HepG2 (cell line): ENCODE measurements at regions not wholly inside any gene's neighbourhood (a gene's known extent, or its start where the extent isn't known, plus 50 kb on each side); places are given as distances from the start of the nearest gene placed in this dataset.

Source experiments
- ATAC-seq: fragments of 200-7000 bp; cut with Tn5 transposase; 3 replicates; pipeline ENCODE4 v1.9.1; 2020; ENCODE audit warnings: mild to moderate bottlenecking, moderate library complexity
- BruUV-seq: library from RNA; stranded (reverse); fragments of 400-500 nt; replicated peaks from 2 replicates; lab custom pipeline; 2021; lab: Mats Ljungman, UMichigan
- CTCF ChIA-PET: fragments of 300-600 bp; formaldehyde crosslinking; extraction: SDS; loops from one replicate; lab custom pipeline; 2021; ENCODE audit warnings: low total read pairs, inconsistent platforms, low intra/inter-chr PET ratio; lab: Yijun Ruan, JAX
- POLR2A ChIA-PET: fragments of 350-600 bp; sonication (Branson Sonifier 250); formaldehyde crosslinking; loops from one replicate; lab custom pipeline; 2020; ENCODE audit warnings: antibody characterized with exemption, inconsistent platforms; lab: Yijun Ruan, JAX
- DNase-seq: peaks from one replicate; pipeline ENCODE4 v3.0.0-alpha.2; 2015; ENCODE audit warnings: low spot score
- FAIRE-seq: peaks from 3 replicates; lab custom pipeline; 2011; peaks lifted over from hg19 to GRCh38; lab: Jason Lieb, UNC
- H2AFZ ChIP-seq: one replicate; pipeline ENCODE4 v1.6.1; 2011; ENCODE audit warnings: low read length, inconsistent platforms
- H3K27ac ChIP-seq: fragments of 300-600 bp; 3 replicates; pipeline ENCODE4 v1.8.0; 2011; ENCODE audit warnings: mixed run types, mild to moderate bottlenecking, mixed read lengths, low read length, inconsistent platforms; ENCODE audit not compliant: insufficient read depth; ENCODE audit errors: extremely low read length
- H3K27me3 ChIP-seq, 2 experiments: fragments of 200-600 bp in 1 of 2; 2 replicates in 1 of 2; 3 replicates in 1 of 2; pipeline versions ENCODE4 v1.6.0 to v1.8.0; 2011; ENCODE audit warnings: low read length in 2 of 2, mild to moderate bottlenecking in 2 of 2, moderate library complexity in 2 of 2, inconsistent platforms in 1 of 2; ENCODE audit not compliant: insufficient read depth in 2 of 2, control insufficient read depth in 1 of 2
- H3K36me3 ChIP-seq, 2 experiments: fragments of 200-600 bp in 1 of 2; replicated peaks in 1 of 2; 2 replicates in 1 of 2; 3 replicates in 1 of 2; pipeline versions ENCODE4 v1.5.1 to v1.8.0; 2011; ENCODE audit warnings: low read length in 2 of 2, inconsistent platforms in 1 of 2; ENCODE audit not compliant: insufficient read depth in 2 of 2, control insufficient read depth in 1 of 2
- H3K4me1 ChIP-seq: 2 replicates; pipeline ENCODE4 v1.5.1; 2012; ENCODE audit warnings: low read length, inconsistent platforms; ENCODE audit not compliant: insufficient read depth
- H3K4me2 ChIP-seq: 2 replicates; pipeline ENCODE4 v1.6.0; 2011; ENCODE audit warnings: low read depth, low read length, inconsistent platforms
- H3K4me3 ChIP-seq, 3 experiments: fragments of 200-600 bp in 1 of 3; sonication (generic), shearing (Covaris generic) in 1 of 3; replicated peaks in 1 of 3; 2 replicates each; pipeline ENCODE4 v1.5.1; 2011 to 2016; ENCODE audit warnings: low read length in 3 of 3, inconsistent platforms in 2 of 3, low read depth in 2 of 3, mild to moderate bottlenecking in 2 of 3, control low read depth in 1 of 3, mixed read lengths in 1 of 3; ENCODE audit not compliant: insufficient read depth in 1 of 3
- H3K79me2 ChIP-seq: one replicate; pipeline ENCODE4 v1.6.1; 2011; ENCODE audit warnings: low read length, inconsistent platforms; ENCODE audit not compliant: insufficient read depth
- H3K9ac ChIP-seq: 2 replicates; pipeline ENCODE4 v1.6.0; 2011; ENCODE audit warnings: mild to moderate bottlenecking, low read depth, low read length, inconsistent platforms; ENCODE audit not compliant: insufficient read depth
- H3K9me3 ChIP-seq: 2 replicates; pipeline ENCODE4 v1.5.1; 2012; ENCODE audit warnings: mild to moderate bottlenecking, low read length
- H4K20me1 ChIP-seq: 2 replicates; pipeline ENCODE4 v1.6.0; 2011; ENCODE audit warnings: inconsistent platforms, mild to moderate bottlenecking, low read length, moderate library complexity; ENCODE audit not compliant: insufficient read depth
- BCL3 ChIP-seq: sonication (generic); formaldehyde crosslinking; IDR thresholded peaks from 2 replicates; pipeline ENCODE4 v1.5.1; 2020; ENCODE audit warnings: mild to moderate bottlenecking, missing genetic modification reagents, moderate library complexity
- DMTF1 ChIP-seq: sonication (generic); formaldehyde crosslinking; IDR thresholded peaks from 2 replicates; pipeline ENCODE4 v1.4.0; 2020; ENCODE audit warnings: mild to moderate bottlenecking, missing genetic modification reagents
- DZIP1 ChIP-seq: sonication (generic); formaldehyde crosslinking; IDR thresholded peaks from 2 replicates; pipeline ENCODE4 v1.5.0; 2020; ENCODE audit warnings: mild to moderate bottlenecking, missing genetic modification reagents
- ELF4 ChIP-seq: sonication (generic); formaldehyde crosslinking; IDR thresholded peaks from 2 replicates; pipeline ENCODE4 v1.5.0; 2020; ENCODE audit warnings: missing genetic modification reagents, mild to moderate bottlenecking, moderate library complexity, borderline replicate concordance
- MTA3 ChIP-seq: sonication (generic); formaldehyde crosslinking; IDR thresholded peaks from 2 replicates; pipeline ENCODE4 v1.4.0; 2020; ENCODE audit warnings: missing genetic modification reagents
- RARG ChIP-seq: sonication (generic); formaldehyde crosslinking; IDR thresholded peaks from 2 replicates; pipeline ENCODE4 v1.4.0; 2020; ENCODE audit warnings: low read depth, mild to moderate bottlenecking, missing genetic modification reagents
- SIN3A ChIP-seq: IDR thresholded peaks from 2 replicates; pipeline ENCODE4 v1.6.1; 2011; ENCODE audit warnings: low read depth, mild to moderate bottlenecking, control low read depth, low read length, borderline replicate concordance
- SP4 ChIP-seq: sonication (generic); formaldehyde crosslinking; IDR thresholded peaks from 2 replicates; pipeline ENCODE4 v1.8.1; 2023; ENCODE audit warnings: mild to moderate bottlenecking, missing genetic modification reagents
- TBP ChIP-seq: sonication (generic); formaldehyde crosslinking; IDR thresholded peaks from 2 replicates; pipeline ENCODE4 v1.5.0; 2020; ENCODE audit warnings: missing genetic modification reagents
- ZFP36L1 ChIP-seq: sonication (generic); formaldehyde crosslinking; IDR thresholded peaks from 2 replicates; pipeline ENCODE4 v1.8.0; 2022; ENCODE audit warnings: mild to moderate bottlenecking, missing genetic modification reagents, moderate library complexity
- ZFP41 ChIP-seq: sonication (generic); formaldehyde crosslinking; IDR thresholded peaks from 2 replicates; pipeline ENCODE4 v1.4.0; 2020; ENCODE audit warnings: mild to moderate bottlenecking, missing genetic modification reagents, borderline replicate concordance
- ZNF615 ChIP-seq: sonication (generic); formaldehyde crosslinking; IDR thresholded peaks from 2 replicates; pipeline ENCODE4 v1.5.0; 2020; ENCODE audit warnings: mild to moderate bottlenecking, missing genetic modification reagents, borderline replicate concordance
- ZNF678 ChIP-seq: sonication (generic); formaldehyde crosslinking; IDR thresholded peaks from 2 replicates; pipeline ENCODE4 v1.4.0; 2020; ENCODE audit warnings: mild to moderate bottlenecking, missing genetic modification reagents
- ZNF777 ChIP-seq: sonication (generic); formaldehyde crosslinking; IDR thresholded peaks from 2 replicates; pipeline ENCODE4 v1.4.0; 2020; ENCODE audit warnings: missing genetic modification reagents
- WGBS: methylation state at CpG from one replicate; pipeline ENCODE4 v1.1.6; 2017; ENCODE audit warnings: low lambda C conversion rate; 5-methylcytosine and 5-hydroxymethylcytosine counted together
- in situ Hi-C: cut with HindIII; loops from 2 replicates; pipeline ENCODE4 v1.10.0; 2017; ENCODE audit warnings: low pct_unique_long_range_greater_than_20kb; ENCODE audit not compliant: extremely low pct_ligation_motif_present
- intact Hi-C: fragments of 100-400 bp; cut with micrococcal nuclease; formaldehyde crosslinking; loops from one replicate; pipeline ENCODE4 v1.10.0; 2022; ENCODE audit not compliant: unreplicated experiment
- TF ChIP-seq, protein P1 (sequence below): sonication (generic); formaldehyde crosslinking; IDR thresholded peaks from 2 replicates; pipeline ENCODE4 v1.5.0; 2020; ENCODE audit warnings: missing genetic modification reagents
- TF ChIP-seq, protein P2 (sequence below): sonication (generic); formaldehyde crosslinking; IDR thresholded peaks from 2 replicates; pipeline ENCODE4 v1.4.0; 2020; ENCODE audit warnings: missing genetic modification reagents

GRCh38 chr2:212901604-212902275 lies 249.7 kb downstream of the IKZF2 start:
- no peaks in the 10 kb centered on the region for H3K27me3 ChIP-seq
- H3K9ac ChIP-seq: no peak overlapping the region
- FAIRE-seq (no peak), DNase-seq (no peak), ATAC-seq (no peak)
- H3K9me3 ChIP-seq: no peaks in the 10 kb centered on the region
- in situ Hi-C loops (no loop called here), intact Hi-C loops (no loop called here)
- H3K36me3 ChIP-seq: no peaks in the 10 kb centered on the region
- H3K4me2 ChIP-seq: no peak overlapping the region
- ChIA-PET CTCF (no interaction called here), POLR2A (no interaction called here)
- BruUV-seq: no TSS peak
- no peaks in the 10 kb centered on the region for H3K4me1 ChIP-seq
- no peak overlapping the region for H2AFZ ChIP-seq
- H4K20me1 ChIP-seq: no peaks in the 10 kb centered on the region
- H3K4me3 ChIP-seq: no peak overlapping the region
- WGBS: 6% methylated on average over 3 of the region's 3 CpGs
- H3K27ac ChIP-seq: no peak overlapping the region
- no peaks in the 10 kb centered on the region for H3K79me2 ChIP-seq
- TF ChIP-seq ZNF615 (CRISPR knock-in tag): no peak
- no peak for TF ChIP-seq MTA3 (CRISPR knock-in tag)
- TF ChIP-seq, protein P1, sequence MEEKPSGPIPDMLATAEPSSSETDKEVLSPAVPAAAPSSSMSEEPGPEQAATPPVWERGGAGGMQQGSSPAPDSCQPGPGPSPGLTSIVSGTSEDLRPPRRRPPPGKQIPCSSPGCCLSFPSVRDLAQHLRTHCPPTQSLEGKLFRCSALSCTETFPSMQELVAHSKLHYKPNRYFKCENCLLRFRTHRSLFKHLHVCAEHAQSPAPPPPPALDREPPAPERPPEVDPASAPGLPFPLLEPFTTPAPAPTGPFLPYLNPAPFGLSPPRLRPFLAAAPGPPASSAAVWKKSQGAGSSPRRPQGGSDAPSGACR (CRISPR knock-in tag): no peak
- TF ChIP-seq ZFP41 (CRISPR knock-in tag): no peak
- no peak for TF ChIP-seq TBP (CRISPR knock-in tag)
- no peak for TF ChIP-seq SIN3A
- TF ChIP-seq ELF4 (CRISPR knock-in tag): no peak
- TF ChIP-seq DMTF1 (CRISPR knock-in tag): no peak
- TF ChIP-seq RARG: no peak
- TF ChIP-seq ZNF777: no peak
- no peak for TF ChIP-seq ZFP36L1
- no peak for TF ChIP-seq BCL3
- TF ChIP-seq DZIP1 (CRISPR knock-in tag): no peak
- TF ChIP-seq, protein P2, sequence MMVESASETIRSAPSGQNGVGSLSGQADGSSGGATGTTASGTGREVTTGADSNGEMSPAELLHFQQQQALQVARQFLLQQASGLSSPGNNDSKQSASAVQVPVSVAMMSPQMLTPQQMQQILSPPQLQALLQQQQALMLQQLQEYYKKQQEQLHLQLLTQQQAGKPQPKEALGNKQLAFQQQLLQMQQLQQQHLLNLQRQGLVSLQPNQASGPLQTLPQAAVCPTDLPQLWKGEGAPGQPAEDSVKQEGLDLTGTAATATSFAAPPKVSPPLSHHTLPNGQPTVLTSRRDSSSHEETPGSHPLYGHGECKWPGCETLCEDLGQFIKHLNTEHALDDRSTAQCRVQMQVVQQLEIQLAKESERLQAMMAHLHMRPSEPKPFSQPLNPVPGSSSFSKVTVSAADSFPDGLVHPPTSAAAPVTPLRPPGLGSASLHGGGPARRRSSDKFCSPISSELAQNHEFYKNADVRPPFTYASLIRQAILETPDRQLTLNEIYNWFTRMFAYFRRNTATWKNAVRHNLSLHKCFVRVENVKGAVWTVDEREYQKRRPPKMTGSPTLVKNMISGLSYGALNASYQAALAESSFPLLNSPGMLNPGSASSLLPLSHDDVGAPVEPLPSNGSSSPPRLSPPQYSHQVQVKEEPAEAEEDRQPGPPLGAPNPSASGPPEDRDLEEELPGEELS: no peak
- no peak for TF ChIP-seq SP4 (CRISPR knock-in tag)
- TF ChIP-seq ZNF678 (CRISPR knock-in tag): no peak
